ENCODE measurements at regions not wholly inside any gene's neighbourhood (a gene's known extent, or its start where the extent isn't known, plus 50 kb on each side); places are given as distances from the start of the nearest gene placed in this dataset.

- TF ChIP-seq CTCF (IDR thresholded peaks at IDR 0.05; ENCODE audit: insufficient read depth, low read length, severe bottlenecking) = no peak
- Histone ChIP-seq H3K36me3 (ENCODE audit: control insufficient read depth, insufficient read depth, low read length) (no peaks in the 10 kb centered on the region), H3K4me3 (ENCODE audit: low read depth, low read length) (no peak overlapping the region), H3K27me3 (ENCODE audit: control insufficient read depth, insufficient read depth, low read length) (no peaks in the 10 kb centered on the region)
- FAIRE-seq (no peak), DNase-seq (ENCODE audit: low read depth) (peak; percentile 84)
Measured at GRCh38 chr10:110364531-110364937, 59.8 kb upstream of the SMNDC1 start.

GRCh38 chr10:110365356-110366143 lies 60.8 kb upstream of the SMNDC1 start:
- no peak for TF ChIP-seq CTCF (IDR thresholded peaks at IDR 0.05; ENCODE audit: insufficient read depth, low read length, severe bottlenecking)
- FAIRE-seq (no peak), DNase-seq (ENCODE audit: low read depth) (no peak)
- Histone ChIP-seq H3K4me3 (ENCODE audit: low read depth, low read length) (no peak overlapping the region), H3K36me3 (ENCODE audit: control insufficient read depth, insufficient read depth, low read length) (no peaks in the 10 kb centered on the region), H3K27me3 (ENCODE audit: control insufficient read depth, insufficient read depth, low read length) (no peaks in the 10 kb centered on the region)

GRCh38 chr10:110366635-110367034 lies 61.9 kb upstream of the SMNDC1 start:
- Histone ChIP-seq H3K4me3 (ENCODE audit: low read depth, low read length) (no peak overlapping the region), H3K27me3 (ENCODE audit: control insufficient read depth, insufficient read depth, low read length) (no peaks in the 10 kb centered on the region), H3K36me3 (ENCODE audit: control insufficient read depth, insufficient read depth, low read length) (no peaks in the 10 kb centered on the region)
- DNase-seq (ENCODE audit: low read depth) (no peak), FAIRE-seq (no peak)
- no peak for TF ChIP-seq CTCF (IDR thresholded peaks at IDR 0.05; ENCODE audit: insufficient read depth, low read length, severe bottlenecking)

GRCh38 chr10:110368002-110368401 lies 63.3 kb upstream of the SMNDC1 start:
- Histone ChIP-seq H3K36me3 (ENCODE audit: control insufficient read depth, insufficient read depth, low read length) (no peaks in the 10 kb centered on the region), H3K4me3 (ENCODE audit: low read depth, low read length) (no peak overlapping the region), H3K27me3 (ENCODE audit: control insufficient read depth, insufficient read depth, low read length) (no peaks in the 10 kb centered on the region)
- no peak for DNase-seq (ENCODE audit: low read depth)
- TF ChIP-seq CTCF (IDR thresholded peaks at IDR 0.05; ENCODE audit: insufficient read depth, low read length, severe bottlenecking) = no peak
- FAIRE-seq = no peak

GRCh38 chr10:110368556-110368955 lies 63.8 kb upstream of the SMNDC1 start:
- DNase-seq (ENCODE audit: low read depth) (no peak), FAIRE-seq (no peak)
- no peaks in the 10 kb centered on the region for H3K27me3 ChIP-seq (ENCODE audit: control insufficient read depth, insufficient read depth, low read length)
- H3K36me3 ChIP-seq (ENCODE audit: control insufficient read depth, insufficient read depth, low read length) = no peaks in the 10 kb centered on the region
- TF ChIP-seq CTCF (IDR thresholded peaks at IDR 0.05; ENCODE audit: insufficient read depth, low read length, severe bottlenecking) = no peak
- H3K4me3 ChIP-seq (ENCODE audit: low read depth, low read length) = no peak overlapping the region

- DNase-seq (ENCODE audit: low read depth) = no peak
- Histone ChIP-seq H3K36me3 (ENCODE audit: control insufficient read depth, insufficient read depth, low read length) (no peaks in the 10 kb centered on the region), H3K27me3 (ENCODE audit: control insufficient read depth, insufficient read depth, low read length) (no peaks in the 10 kb centered on the region), H3K4me3 (ENCODE audit: low read depth, low read length) (no peak overlapping the region)
- no peak for FAIRE-seq
- no peak for TF ChIP-seq CTCF (IDR thresholded peaks at IDR 0.05; ENCODE audit: insufficient read depth, low read length, severe bottlenecking)
Measured at GRCh38 chr10:110370006-110370405, 65.3 kb upstream of the SMNDC1 start.
